ENCODE measurements at regions not wholly inside any gene's neighbourhood (a gene's known extent, or its start where the extent isn't known, plus 50 kb on each side); places are given as distances from the start of the nearest gene placed in this dataset.

GRCh38 chr3:89654031-89654430 lies 546.6 kb downstream of the EPHA3 start:
- TF ChIP-seq POLR2AphosphoS5 (IDR thresholded peaks at IDR 0.05; ENCODE audit: low read depth, low read length) = no peak
- no peak for TF ChIP-seq POLR2A (IDR thresholded peaks at IDR 0.05; ENCODE audit: low read depth, low read length)

Data from GM12892 (cell line).